ENCODE measurements at regions not wholly inside any gene's neighbourhood (a gene's known extent, or its start where the extent isn't known, plus 50 kb on each side); places are given as distances from the start of the nearest gene placed in this dataset.

DNA sequence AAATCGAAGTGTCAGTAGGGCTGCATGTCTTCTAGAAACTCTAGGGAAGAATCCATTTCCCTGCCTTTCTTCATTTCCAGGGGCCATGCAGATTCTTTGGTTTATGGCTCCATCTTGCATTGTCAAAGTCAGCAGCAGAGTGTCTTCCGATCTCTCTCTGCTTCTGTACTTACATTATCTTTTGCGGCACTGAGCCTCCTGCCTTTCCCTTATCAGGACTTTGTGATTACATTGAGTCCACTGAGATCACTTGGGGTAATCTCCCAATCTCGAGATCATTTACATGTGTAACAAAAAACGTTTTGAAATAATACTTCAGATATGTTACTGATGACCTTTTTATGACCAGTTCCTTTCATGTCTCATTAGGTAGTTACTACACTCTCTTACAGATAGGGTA, 695.9 kb downstream of the NSUN3 start:
- Mint-ChIP-seq H3K4me1 (ENCODE audit: low read depth) (no peaks in the 10 kb centered on the region), H3K36me3 (ENCODE audit: low read depth) (no peaks in the 10 kb centered on the region), H3K27ac (ENCODE audit: unreplicated experiment) (no peak overlapping the region), H3K27me3 (ENCODE audit: low read depth) (peaks cover 2% of the 10 kb centered on the region), H3K9me3 (ENCODE audit: low read depth) (peaks cover 7% of the 10 kb centered on the region), H3K4me3 (ENCODE audit: unreplicated experiment) (no peak overlapping the region)
- DNase-seq (ENCODE audit: low spot score): no peak
- no peak for TF ChIP-seq CTCF (IDR thresholded peaks at IDR 0.05)

- H3K9me3 Mint-ChIP-seq (ENCODE audit: low read depth): no peaks in the 10 kb centered on the region
- TF ChIP-seq CTCF (IDR thresholded peaks at IDR 0.05): no peak
- H3K4me1 Mint-ChIP-seq (ENCODE audit: low read depth): no peaks in the 10 kb centered on the region
- peaks cover 6% of the 10 kb centered on the region for H3K27me3 Mint-ChIP-seq (ENCODE audit: low read depth)
- H3K27ac Mint-ChIP-seq (ENCODE audit: unreplicated experiment): no peak overlapping the region
- no peak for DNase-seq (ENCODE audit: low spot score)
- no peak overlapping the region for H3K4me3 Mint-ChIP-seq (ENCODE audit: unreplicated experiment)
- no peaks in the 10 kb centered on the region for H3K36me3 Mint-ChIP-seq (ENCODE audit: low read depth)
Measured at GRCh38 chr3:94772402-94772801, 709.5 kb downstream of the NSUN3 start.

DNA sequence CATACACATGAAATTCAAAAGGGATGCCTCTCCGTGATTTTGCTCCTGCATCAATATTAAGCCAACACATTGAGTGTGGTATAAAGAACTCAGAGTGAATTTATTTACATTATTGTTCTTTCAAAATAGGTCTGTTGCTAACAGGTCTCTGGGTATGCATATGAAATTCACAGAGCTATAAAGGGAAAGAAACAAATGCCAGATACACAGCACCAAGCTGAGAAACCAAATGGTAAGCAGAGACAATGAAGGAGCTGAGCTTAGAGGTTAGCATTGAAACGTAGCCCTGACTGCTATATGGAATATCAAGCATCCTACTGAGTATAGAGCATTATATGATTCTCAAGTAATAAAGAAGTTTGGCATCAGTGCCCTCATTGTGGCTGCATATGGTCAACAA, 712.9 kb downstream of the NSUN3 start:
- DNase-seq (ENCODE audit: low spot score): no peak
- Mint-ChIP-seq H3K27ac (ENCODE audit: unreplicated experiment) (no peak overlapping the region), H3K27me3 (ENCODE audit: low read depth) (peaks cover 3% of the 10 kb centered on the region), H3K9me3 (ENCODE audit: low read depth) (no peaks in the 10 kb centered on the region), H3K36me3 (ENCODE audit: low read depth) (no peaks in the 10 kb centered on the region), H3K4me3 (ENCODE audit: unreplicated experiment) (no peak overlapping the region), H3K4me1 (ENCODE audit: low read depth) (no peaks in the 10 kb centered on the region)
- TF ChIP-seq CTCF (IDR thresholded peaks at IDR 0.05): no peak

DNA sequence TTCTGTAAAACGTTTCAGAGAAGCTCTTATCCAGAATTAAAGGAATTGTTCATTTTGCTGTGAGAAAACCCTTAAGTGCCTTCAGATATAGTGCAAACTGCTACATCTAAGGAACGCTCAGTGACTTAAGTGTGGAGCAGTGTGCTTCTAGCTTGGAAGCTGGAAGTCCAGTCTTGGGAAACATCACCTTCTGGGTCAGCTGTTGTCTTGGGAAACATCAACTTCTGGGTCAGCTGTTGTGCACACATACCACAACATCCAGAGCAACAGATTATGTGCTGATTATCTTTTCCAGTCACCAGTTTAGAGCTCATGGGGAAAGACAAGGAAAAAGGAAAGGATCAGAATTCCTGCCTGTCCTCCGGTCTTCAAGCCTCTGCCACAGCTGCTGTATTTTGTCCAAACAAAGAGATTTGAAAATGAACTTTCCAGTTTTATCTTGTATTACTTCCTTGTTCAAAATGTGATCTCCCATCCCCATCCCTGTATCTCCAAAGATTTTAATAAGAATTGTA, 713.6 kb downstream of the NSUN3 start:
- Mint-ChIP-seq H3K9me3 (ENCODE audit: low read depth) (no peaks in the 10 kb centered on the region), H3K4me1 (ENCODE audit: low read depth) (no peaks in the 10 kb centered on the region), H3K36me3 (ENCODE audit: low read depth) (no peaks in the 10 kb centered on the region), H3K4me3 (ENCODE audit: unreplicated experiment) (no peak overlapping the region), H3K27me3 (ENCODE audit: low read depth) (peaks cover 3% of the 10 kb centered on the region), H3K27ac (ENCODE audit: unreplicated experiment) (no peak overlapping the region)
- no peak for DNase-seq (ENCODE audit: low spot score)
- no peak for TF ChIP-seq CTCF (IDR thresholded peaks at IDR 0.05)

DNA sequence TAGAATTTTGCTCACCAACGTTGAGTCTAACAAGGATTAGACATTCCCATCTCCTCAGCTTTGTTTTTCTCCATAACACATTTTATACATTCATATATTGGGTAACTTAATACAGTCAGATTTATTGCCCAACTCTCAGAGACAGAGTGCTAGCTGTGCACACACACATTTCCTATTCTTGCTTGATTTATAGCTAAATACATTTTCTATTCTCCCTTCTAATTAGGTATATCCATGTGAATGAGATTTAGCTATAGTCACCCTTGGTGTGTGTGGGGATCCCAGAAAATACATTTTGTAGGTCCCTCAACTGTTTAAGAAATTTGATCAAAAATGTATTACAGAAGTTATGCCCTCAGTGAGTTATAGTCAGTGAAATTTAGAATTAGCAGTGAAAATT, 715.4 kb downstream of the NSUN3 start:
- TF ChIP-seq CTCF (IDR thresholded peaks at IDR 0.05): no peak
- Mint-ChIP-seq H3K4me1 (ENCODE audit: low read depth) (no peaks in the 10 kb centered on the region), H3K27me3 (ENCODE audit: low read depth) (no peaks in the 10 kb centered on the region)

More for the DNA sequence above, 715.4 kb downstream of the NSUN3 start:
- Mint-ChIP-seq H3K36me3 (ENCODE audit: low read depth) (no peaks in the 10 kb centered on the region), H3K4me3 (ENCODE audit: unreplicated experiment) (no peak overlapping the region), H3K27ac (ENCODE audit: unreplicated experiment) (no peak overlapping the region), H3K9me3 (ENCODE audit: low read depth) (no peaks in the 10 kb centered on the region)
- DNase-seq (ENCODE audit: low spot score): no peak

Data from chondrocyte (in vitro differentiated cells).